ENCODE measurements at regions not wholly inside any gene's neighbourhood (a gene's known extent, or its start where the extent isn't known, plus 50 kb on each side); places are given as distances from the start of the nearest gene placed in this dataset.

DNA sequence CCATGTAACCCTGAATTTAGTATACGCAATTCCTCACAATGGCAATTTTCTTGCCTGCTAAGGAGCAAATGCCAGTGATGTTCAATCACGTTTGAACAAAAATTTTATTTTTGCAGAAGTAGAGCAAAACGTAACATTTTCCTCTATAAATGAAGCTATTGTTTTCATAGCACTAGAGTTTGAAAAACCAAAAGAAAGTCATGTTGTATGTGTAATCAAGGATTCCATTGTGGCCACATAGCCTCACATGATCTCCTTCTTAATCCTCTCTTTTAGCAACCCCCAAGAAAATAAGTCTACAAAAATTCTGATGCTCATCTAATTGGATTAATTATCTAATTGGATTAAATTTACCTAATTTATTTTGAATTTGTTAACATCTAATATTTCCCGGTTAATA, 1217.4 kb upstream of the FLRT2 start:
- Histone ChIP-seq H3K27ac (ENCODE audit: low read length) (no peak overlapping the region), H3K9me3 (ENCODE audit: insufficient read depth, low read length, severe bottlenecking) (no peaks in the 10 kb centered on the region), H3K79me2 (ENCODE audit: insufficient read depth, low read length) (no peaks in the 10 kb centered on the region), H3K27me3 (ENCODE audit: insufficient read depth, low read length, poor library complexity) (no peaks in the 10 kb centered on the region), H4K20me1 (ENCODE audit: insufficient read depth, low read length) (no peaks in the 10 kb centered on the region), H3K4me1 (ENCODE audit: insufficient read depth, low read length) (no peaks in the 10 kb centered on the region), H2AFZ (ENCODE audit: low read depth, low read length) (no peak overlapping the region), H3K4me2 (ENCODE audit: insufficient read depth, low read length) (no peak overlapping the region), H3K9ac (ENCODE audit: low read depth, low read length) (no peak overlapping the region), H3K4me3 (ENCODE audit: low read depth in 1 of 2, low read length in 2 of 2) (no peak overlapping the region), H3K36me3 (ENCODE audit: insufficient read depth, low read length) (no peaks in the 10 kb centered on the region)
- DNase-seq (no peak), ATAC-seq (ENCODE audit: insufficient read depth, low read depth) (no peak)
- no peak for TF ChIP-seq EZH2 (IDR thresholded peaks at IDR 0.05; ENCODE audit: borderline replicate concordance, low read depth, low read length, severe bottlenecking)
- TF ChIP-seq, protein P1, sequence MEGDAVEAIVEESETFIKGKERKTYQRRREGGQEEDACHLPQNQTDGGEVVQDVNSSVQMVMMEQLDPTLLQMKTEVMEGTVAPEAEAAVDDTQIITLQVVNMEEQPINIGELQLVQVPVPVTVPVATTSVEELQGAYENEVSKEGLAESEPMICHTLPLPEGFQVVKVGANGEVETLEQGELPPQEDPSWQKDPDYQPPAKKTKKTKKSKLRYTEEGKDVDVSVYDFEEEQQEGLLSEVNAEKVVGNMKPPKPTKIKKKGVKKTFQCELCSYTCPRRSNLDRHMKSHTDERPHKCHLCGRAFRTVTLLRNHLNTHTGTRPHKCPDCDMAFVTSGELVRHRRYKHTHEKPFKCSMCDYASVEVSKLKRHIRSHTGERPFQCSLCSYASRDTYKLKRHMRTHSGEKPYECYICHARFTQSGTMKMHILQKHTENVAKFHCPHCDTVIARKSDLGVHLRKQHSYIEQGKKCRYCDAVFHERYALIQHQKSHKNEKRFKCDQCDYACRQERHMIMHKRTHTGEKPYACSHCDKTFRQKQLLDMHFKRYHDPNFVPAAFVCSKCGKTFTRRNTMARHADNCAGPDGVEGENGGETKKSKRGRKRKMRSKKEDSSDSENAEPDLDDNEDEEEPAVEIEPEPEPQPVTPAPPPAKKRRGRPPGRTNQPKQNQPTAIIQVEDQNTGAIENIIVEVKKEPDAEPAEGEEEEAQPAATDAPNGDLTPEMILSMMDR (IDR thresholded peaks at IDR 0.05; ENCODE audit: borderline replicate concordance, extremely low read depth, low read length, poor library complexity, severe bottlenecking): no peak

DNA sequence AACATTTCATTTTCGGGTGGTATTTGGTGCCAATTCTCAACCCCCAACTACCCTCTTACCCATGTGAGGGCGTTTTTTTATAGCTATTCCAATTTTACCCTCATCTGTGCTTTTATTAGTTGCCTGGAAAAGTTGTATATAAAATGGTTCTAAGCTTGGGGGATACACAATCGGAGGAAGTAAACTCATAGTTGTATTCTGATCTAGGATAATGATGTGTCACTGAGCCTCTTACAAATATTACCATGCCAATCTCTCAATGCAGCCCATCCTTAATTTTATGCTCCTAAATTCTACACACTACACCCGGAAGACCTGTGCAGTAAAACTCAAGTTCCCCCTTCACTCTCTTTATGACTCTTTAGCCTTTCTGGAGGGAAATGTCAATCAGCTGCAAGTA, 1206.5 kb upstream of the FLRT2 start:
- H3K36me3 ChIP-seq (ENCODE audit: insufficient read depth, low read length): no peaks in the 10 kb centered on the region
- no peaks in the 10 kb centered on the region for H3K9me3 ChIP-seq (ENCODE audit: insufficient read depth, low read length, severe bottlenecking)
- no peak overlapping the region for H3K4me2 ChIP-seq (ENCODE audit: insufficient read depth, low read length)
- no peaks in the 10 kb centered on the region for H3K4me1 ChIP-seq (ENCODE audit: insufficient read depth, low read length)
- H3K4me3 ChIP-seq (ENCODE audit: low read depth in 1 of 2, low read length in 2 of 2): no peak overlapping the region
- TF ChIP-seq, protein P1 (IDR thresholded peaks at IDR 0.05; ENCODE audit: borderline replicate concordance, extremely low read depth, low read length, poor library complexity, severe bottlenecking): no peak
- no peak for TF ChIP-seq EZH2 (IDR thresholded peaks at IDR 0.05; ENCODE audit: borderline replicate concordance, low read depth, low read length, severe bottlenecking)
- DNase-seq: no peak
- no peak overlapping the region for H3K27ac ChIP-seq (ENCODE audit: low read length)
- ATAC-seq (ENCODE audit: insufficient read depth, low read depth): no peak
- no peak overlapping the region for H2AFZ ChIP-seq (ENCODE audit: low read depth, low read length)
- no peak overlapping the region for H3K9ac ChIP-seq (ENCODE audit: low read depth, low read length)
- no peaks in the 10 kb centered on the region for H4K20me1 ChIP-seq (ENCODE audit: insufficient read depth, low read length)
- no peaks in the 10 kb centered on the region for H3K27me3 ChIP-seq (ENCODE audit: insufficient read depth, low read length, poor library complexity)
- H3K79me2 ChIP-seq (ENCODE audit: insufficient read depth, low read length): no peaks in the 10 kb centered on the region

DNA sequence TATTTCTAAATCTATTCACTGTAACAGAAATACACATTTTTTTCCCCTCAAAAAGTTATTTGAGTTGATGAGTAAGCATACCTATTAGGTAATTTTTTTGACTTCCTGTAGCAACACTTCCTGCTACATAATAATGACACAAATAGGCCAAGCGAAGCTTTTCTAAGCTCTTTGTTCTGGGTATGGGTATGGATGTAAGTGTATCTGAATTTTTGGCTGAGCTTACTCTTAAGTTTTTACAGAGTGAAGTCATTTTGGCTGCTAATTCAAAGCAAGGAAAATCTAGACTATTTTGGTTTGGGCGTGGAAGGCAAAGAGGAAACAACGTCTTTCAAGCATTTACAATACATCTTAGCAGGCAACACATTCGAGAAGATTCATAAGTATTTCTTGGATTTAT, 1206.0 kb upstream of the FLRT2 start:
- TF ChIP-seq, protein P1 (IDR thresholded peaks at IDR 0.05; ENCODE audit: borderline replicate concordance, extremely low read depth, low read length, poor library complexity, severe bottlenecking): no peak
- no peak for TF ChIP-seq EZH2 (IDR thresholded peaks at IDR 0.05; ENCODE audit: borderline replicate concordance, low read depth, low read length, severe bottlenecking)
- DNase-seq (no peak), ATAC-seq (ENCODE audit: insufficient read depth, low read depth) (no peak)
- Histone ChIP-seq H3K27me3 (ENCODE audit: insufficient read depth, low read length, poor library complexity) (no peaks in the 10 kb centered on the region), H3K4me3 (ENCODE audit: low read depth in 1 of 2, low read length in 2 of 2) (no peak overlapping the region), H3K4me2 (ENCODE audit: insufficient read depth, low read length) (no peak overlapping the region), H3K36me3 (ENCODE audit: insufficient read depth, low read length) (no peaks in the 10 kb centered on the region), H4K20me1 (ENCODE audit: insufficient read depth, low read length) (no peaks in the 10 kb centered on the region), H3K9me3 (ENCODE audit: insufficient read depth, low read length, severe bottlenecking) (no peaks in the 10 kb centered on the region), H3K4me1 (ENCODE audit: insufficient read depth, low read length) (no peaks in the 10 kb centered on the region), H3K9ac (ENCODE audit: low read depth, low read length) (no peak overlapping the region), H3K79me2 (ENCODE audit: insufficient read depth, low read length) (no peaks in the 10 kb centered on the region), H3K27ac (ENCODE audit: low read length) (no peak overlapping the region), H2AFZ (ENCODE audit: low read depth, low read length) (no peak overlapping the region)

DNA sequence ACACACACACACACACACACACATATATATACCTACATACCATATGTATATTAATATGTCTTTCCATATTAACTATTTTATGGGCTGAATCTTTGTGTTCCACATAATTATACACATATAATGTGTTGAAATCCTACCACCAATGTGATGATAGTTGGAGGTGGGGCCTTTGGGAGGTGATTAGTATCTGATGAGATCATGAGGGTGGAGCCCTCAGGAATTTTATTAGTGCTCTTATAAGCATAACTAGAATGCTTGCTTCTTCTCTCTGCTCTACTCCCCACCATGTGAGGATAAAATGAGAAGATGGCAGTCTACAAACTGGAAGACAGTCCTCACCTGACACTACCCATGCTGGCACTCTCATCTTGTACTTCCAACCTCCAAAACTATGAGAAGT, 1193.5 kb upstream of the FLRT2 start:
- Histone ChIP-seq H3K9me3 (ENCODE audit: insufficient read depth, low read length, severe bottlenecking) (no peaks in the 10 kb centered on the region), H3K9ac (ENCODE audit: low read depth, low read length) (no peak overlapping the region), H3K27ac (ENCODE audit: low read length) (no peak overlapping the region), H3K79me2 (ENCODE audit: insufficient read depth, low read length) (no peaks in the 10 kb centered on the region), H4K20me1 (ENCODE audit: insufficient read depth, low read length) (no peaks in the 10 kb centered on the region), H3K4me2 (ENCODE audit: insufficient read depth, low read length) (no peak overlapping the region), H3K4me3 (ENCODE audit: low read depth in 1 of 2, low read length in 2 of 2) (no peak overlapping the region), H3K27me3 (ENCODE audit: insufficient read depth, low read length, poor library complexity) (no peaks in the 10 kb centered on the region), H3K36me3 (ENCODE audit: insufficient read depth, low read length) (no peaks in the 10 kb centered on the region), H3K4me1 (ENCODE audit: insufficient read depth, low read length) (no peaks in the 10 kb centered on the region), H2AFZ (ENCODE audit: low read depth, low read length) (no peak overlapping the region)
- DNase-seq: no peak
- TF ChIP-seq, protein P1 (IDR thresholded peaks at IDR 0.05; ENCODE audit: borderline replicate concordance, extremely low read depth, low read length, poor library complexity, severe bottlenecking): no peak
- no peak for TF ChIP-seq EZH2 (IDR thresholded peaks at IDR 0.05; ENCODE audit: borderline replicate concordance, low read depth, low read length, severe bottlenecking)
- no peak for ATAC-seq (ENCODE audit: insufficient read depth, low read depth)

All from DND-41 (cell line).